ENCODE measurements at regions not wholly inside any gene's neighbourhood (a gene's known extent, or its start where the extent isn't known, plus 50 kb on each side); places are given as distances from the start of the nearest gene placed in this dataset.

- Histone ChIP-seq H3K27ac (no peak overlapping the region), H3K27me3 (no peaks in the 10 kb centered on the region), H3K4me3 (no peak overlapping the region), H3K4me1 (no peaks in the 10 kb centered on the region), H3K9me3 (no peaks in the 10 kb centered on the region), H3K36me3 (ENCODE audit: low read depth, missing control alignments) (no peaks in the 10 kb centered on the region)
- 83 to 87% methylated on average over 9 of the region's 9 CpGs for WGBS, 2 donors
- no peak for DNase-seq
- TF ChIP-seq, protein P1, sequence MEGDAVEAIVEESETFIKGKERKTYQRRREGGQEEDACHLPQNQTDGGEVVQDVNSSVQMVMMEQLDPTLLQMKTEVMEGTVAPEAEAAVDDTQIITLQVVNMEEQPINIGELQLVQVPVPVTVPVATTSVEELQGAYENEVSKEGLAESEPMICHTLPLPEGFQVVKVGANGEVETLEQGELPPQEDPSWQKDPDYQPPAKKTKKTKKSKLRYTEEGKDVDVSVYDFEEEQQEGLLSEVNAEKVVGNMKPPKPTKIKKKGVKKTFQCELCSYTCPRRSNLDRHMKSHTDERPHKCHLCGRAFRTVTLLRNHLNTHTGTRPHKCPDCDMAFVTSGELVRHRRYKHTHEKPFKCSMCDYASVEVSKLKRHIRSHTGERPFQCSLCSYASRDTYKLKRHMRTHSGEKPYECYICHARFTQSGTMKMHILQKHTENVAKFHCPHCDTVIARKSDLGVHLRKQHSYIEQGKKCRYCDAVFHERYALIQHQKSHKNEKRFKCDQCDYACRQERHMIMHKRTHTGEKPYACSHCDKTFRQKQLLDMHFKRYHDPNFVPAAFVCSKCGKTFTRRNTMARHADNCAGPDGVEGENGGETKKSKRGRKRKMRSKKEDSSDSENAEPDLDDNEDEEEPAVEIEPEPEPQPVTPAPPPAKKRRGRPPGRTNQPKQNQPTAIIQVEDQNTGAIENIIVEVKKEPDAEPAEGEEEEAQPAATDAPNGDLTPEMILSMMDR (IDR thresholded peaks at IDR 0.05): no peak
- no peak for TF ChIP-seq POLR2A (IDR thresholded peaks at IDR 0.05)
- intact Hi-C loops (cut with DNase I; ENCODE audit: low total_unique reads): no loop called here
Measured at GRCh38 chr1:56414728-56415224, 164.6 kb downstream of the PLPP3 start.

DNA sequence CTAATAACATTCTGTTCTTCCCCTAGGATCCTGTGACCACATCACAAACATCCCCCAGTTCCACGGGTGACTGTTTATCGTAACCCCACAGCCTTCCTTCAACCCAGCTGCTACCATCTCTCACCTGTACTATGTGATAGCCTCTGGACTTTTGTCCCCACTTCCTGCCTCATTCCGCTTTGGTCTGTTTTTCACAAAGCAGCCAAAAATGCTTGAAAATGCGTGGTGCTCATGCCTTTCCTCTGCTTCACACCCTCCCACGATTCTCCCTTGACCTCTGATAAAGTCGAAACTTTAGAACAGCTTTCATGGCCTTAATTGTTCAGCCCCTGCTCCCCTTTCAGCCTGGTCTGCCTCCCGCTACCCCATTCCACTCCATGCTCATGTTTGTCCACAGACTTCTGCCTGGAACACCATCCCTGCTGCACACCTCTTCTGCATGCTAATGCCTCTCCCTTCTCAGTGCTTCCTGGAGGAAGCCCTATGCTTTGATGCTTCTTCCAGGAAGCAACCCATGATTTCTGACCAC is 165.6 kb downstream of the PLPP3 start:
- H3K36me3 ChIP-seq (ENCODE audit: low read depth, missing control alignments): no peaks in the 10 kb centered on the region
- 66 to 74% methylated on average over 7 of the region's 7 CpGs for WGBS, 2 donors
- TF ChIP-seq, protein P1 (IDR thresholded peaks at IDR 0.05): no peak
- no peak for TF ChIP-seq POLR2A (IDR thresholded peaks at IDR 0.05)
- H3K4me3 ChIP-seq: no peak overlapping the region
- H3K27me3 ChIP-seq: no peaks in the 10 kb centered on the region
- H3K9me3 ChIP-seq: no peaks in the 10 kb centered on the region
- intact Hi-C loops (cut with DNase I; ENCODE audit: low total_unique reads): no loop called here
- no peaks in the 10 kb centered on the region for H3K4me1 ChIP-seq
- no peak for DNase-seq
- H3K27ac ChIP-seq: no peak overlapping the region

DNA sequence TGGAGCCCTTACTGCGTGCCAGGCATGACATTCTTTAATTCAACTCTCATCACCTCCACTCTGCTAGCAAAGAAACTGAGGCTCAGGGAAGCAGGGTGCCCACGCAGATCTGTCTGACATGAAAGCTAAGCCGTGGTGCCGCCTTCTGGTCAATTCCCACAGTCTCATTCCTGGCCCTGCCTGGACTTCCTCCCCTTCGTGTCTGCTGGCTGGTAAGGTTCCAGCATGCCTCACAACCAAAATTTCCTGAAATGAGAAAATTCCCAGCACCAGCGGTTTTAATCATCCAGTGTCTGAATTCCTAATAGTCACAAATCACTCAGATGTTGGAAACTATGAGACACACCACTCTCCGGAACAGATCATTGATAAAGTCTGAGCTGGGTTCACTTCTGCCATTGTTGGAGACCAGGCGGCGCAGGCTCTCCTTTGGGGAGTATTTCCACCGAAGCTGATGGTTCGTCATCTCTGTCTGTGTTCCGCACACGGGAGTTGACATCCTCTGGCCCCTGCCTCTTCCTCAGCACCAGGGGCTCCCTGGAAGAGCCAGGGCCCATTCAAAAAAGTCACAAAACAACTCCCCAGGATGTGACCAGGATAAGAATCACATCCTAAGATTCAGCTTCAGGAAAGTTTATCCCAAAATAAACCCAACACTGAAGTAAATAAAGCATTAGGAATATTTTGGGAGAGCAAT is 167.7 kb downstream of the PLPP3 start:
- H3K27ac ChIP-seq: no peak overlapping the region
- intact Hi-C loops (cut with DNase I; ENCODE audit: low total_unique reads): no loop called here
- no peaks in the 10 kb centered on the region for H3K4me1 ChIP-seq
- no peak overlapping the region for H3K4me3 ChIP-seq
- WGBS, 2 donors: 81 to 83% methylated on average over 13 of the region's 13 CpGs
- no peaks in the 10 kb centered on the region for H3K9me3 ChIP-seq
- no peaks in the 10 kb centered on the region for H3K27me3 ChIP-seq
- no peak for DNase-seq
- H3K36me3 ChIP-seq (ENCODE audit: low read depth, missing control alignments): no peaks in the 10 kb centered on the region
- no peak for TF ChIP-seq POLR2A (IDR thresholded peaks at IDR 0.05)
- TF ChIP-seq, protein P1 (IDR thresholded peaks at IDR 0.05): no peak

- intact Hi-C loops (cut with DNase I; ENCODE audit: low total_unique reads): no loop called here
- no peaks in the 10 kb centered on the region for H3K9me3 ChIP-seq
- no peak for DNase-seq
- no peaks in the 10 kb centered on the region for H3K36me3 ChIP-seq (ENCODE audit: low read depth, missing control alignments)
- 93 to 95% methylated on average over 2 of the region's 2 CpGs for WGBS, 2 donors
- TF ChIP-seq, protein P1 (IDR thresholded peaks at IDR 0.05): no peak
- TF ChIP-seq POLR2A (IDR thresholded peaks at IDR 0.05): no peak
- no peak overlapping the region for H3K4me3 ChIP-seq
- no peaks in the 10 kb centered on the region for H3K4me1 ChIP-seq
- no peaks in the 10 kb centered on the region for H3K27me3 ChIP-seq
- H3K27ac ChIP-seq: no peak overlapping the region
Measured at GRCh38 chr1:56411021-56411420, 168.3 kb downstream of the PLPP3 start.

GRCh38 chr1:56410405-56410804 is 169.0 kb downstream of the PLPP3 start:
- TF ChIP-seq POLR2A (IDR thresholded peaks at IDR 0.05): no peak
- TF ChIP-seq, protein P1 (IDR thresholded peaks at IDR 0.05): no peak
- WGBS, 2 donors: 88 to 91% methylated on average over 3 of the region's 3 CpGs
- no peak for DNase-seq

More at GRCh38 chr1:56410405-56410804, 169.0 kb downstream of the PLPP3 start:
- peaks cover 2% of the 10 kb centered on the region for H3K4me1 ChIP-seq
- no peaks in the 10 kb centered on the region for H3K36me3 ChIP-seq (ENCODE audit: low read depth, missing control alignments)
- no peaks in the 10 kb centered on the region for H3K27me3 ChIP-seq
- no peaks in the 10 kb centered on the region for H3K9me3 ChIP-seq
- no peak overlapping the region for H3K4me3 ChIP-seq
- no peak overlapping the region for H3K27ac ChIP-seq
- intact Hi-C loops (cut with DNase I; ENCODE audit: low total_unique reads): no loop called here

Measured in testis (tissue), 2 donors.